ENCODE measurements at regions not wholly inside any gene's neighbourhood (a gene's known extent, or its start where the extent isn't known, plus 50 kb on each side); places are given as distances from the start of the nearest gene placed in this dataset.
A peak's percentile ranks its signal among the peaks of the same experiment; 100 is the strongest.

GRCh38 chr20:39105551-39105950, 143.4 kb downstream of the DHX35 start:
- DNase-seq (ENCODE audit: low spot score): peak; percentile 17

GRCh38 chr20:39103732-39104131, 141.6 kb downstream of the DHX35 start:
- DNase-seq (ENCODE audit: low spot score): no peak

DNA sequence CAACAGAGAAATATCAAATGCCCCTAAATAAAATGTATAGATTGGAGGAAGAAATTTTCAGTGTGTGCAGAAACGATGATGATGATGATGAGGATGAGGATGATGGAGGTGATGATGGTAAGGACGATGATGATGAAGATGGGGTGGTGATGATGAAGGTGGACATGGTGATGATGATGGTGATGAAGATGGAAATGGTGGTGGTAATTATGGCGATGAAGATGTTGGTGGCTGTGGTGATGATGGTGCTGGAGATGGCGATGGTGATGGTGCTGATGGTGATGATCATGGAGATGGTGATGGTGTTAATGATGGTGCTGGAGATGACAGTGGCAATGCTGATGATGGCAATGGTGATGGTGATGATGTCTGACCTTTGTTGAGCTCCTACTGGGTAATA, 141.2 kb downstream of the DHX35 start:
- DNase-seq (ENCODE audit: low spot score): no peak

DNA sequence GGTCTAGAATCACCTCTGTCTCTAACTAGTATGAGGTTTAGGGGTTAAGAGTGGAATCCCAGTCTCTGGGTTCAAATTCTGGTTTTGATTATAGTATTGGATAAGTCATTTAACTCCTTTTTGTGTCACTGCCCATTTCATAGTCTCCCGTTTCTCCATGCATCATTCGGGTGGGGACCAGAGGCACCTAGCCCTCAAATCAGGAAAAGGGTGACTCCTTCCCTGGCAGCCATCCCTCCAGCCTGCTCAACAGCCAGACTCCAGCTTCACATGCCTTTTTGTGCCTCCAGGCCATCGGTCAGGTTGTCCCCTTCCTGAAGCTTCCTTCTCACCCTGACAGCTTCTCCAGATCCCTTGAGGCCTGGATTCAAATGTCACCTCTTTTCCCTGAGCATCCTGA, 139.8 kb downstream of the DHX35 start:
- DNase-seq (ENCODE audit: low spot score): no peak

- DNase-seq (ENCODE audit: low spot score): no peak
Observed at GRCh38 chr20:39100691-39101090, 138.5 kb downstream of the DHX35 start.

- no peak for DNase-seq (ENCODE audit: low spot score)
Observed at GRCh38 chr20:39097889-39098288, 135.7 kb downstream of the DHX35 start.

DNA sequence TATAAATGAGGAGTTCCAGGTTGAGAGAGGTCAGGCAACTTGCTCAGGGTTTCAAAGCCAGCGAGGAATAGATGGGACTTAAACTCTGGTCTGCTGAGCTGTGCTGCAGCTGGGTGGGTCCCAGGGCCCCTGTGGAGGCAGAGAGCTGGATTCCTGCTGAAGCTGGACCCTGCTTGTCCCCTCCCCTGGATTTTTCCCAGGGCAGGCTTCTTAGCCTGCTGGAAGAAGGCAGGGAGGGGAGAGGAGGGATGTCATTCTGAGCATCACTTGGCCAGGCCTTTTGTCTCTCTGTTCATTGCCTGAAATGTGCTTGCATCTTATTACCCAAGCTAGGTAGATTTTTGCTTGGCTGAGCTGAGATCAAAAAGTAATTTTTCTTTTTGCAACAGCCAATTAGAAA, 133.7 kb downstream of the DHX35 start:
- DNase-seq (ENCODE audit: low spot score): no peak

DNA sequence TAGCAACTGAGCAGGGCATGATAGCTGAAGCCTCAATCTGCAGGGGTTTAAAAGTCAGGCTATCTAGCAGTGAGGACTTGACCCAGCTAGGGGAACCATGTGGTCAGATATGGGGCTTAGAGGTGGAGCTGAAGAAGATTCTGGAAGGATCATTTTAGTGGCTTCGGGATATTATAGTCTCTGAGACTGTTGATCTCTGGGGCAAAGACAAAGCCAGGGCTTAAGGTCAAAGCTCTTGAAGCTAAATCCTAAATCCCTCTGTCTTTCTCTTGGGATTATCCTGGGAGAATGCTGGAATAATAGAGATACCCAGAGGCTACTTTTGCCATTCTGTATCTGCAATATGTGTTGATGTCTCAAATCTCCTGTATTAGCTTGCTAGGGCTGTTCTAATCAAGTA, 132.2 kb downstream of the DHX35 start:
- no peak for DNase-seq (ENCODE audit: low spot score)

- DNase-seq (ENCODE audit: low spot score): no peak
Observed at GRCh38 chr20:39092733-39093410, 130.7 kb downstream of the DHX35 start.

GRCh38 chr20:39090906-39091305, 128.8 kb downstream of the DHX35 start:
- no peak for DNase-seq (ENCODE audit: low spot score)

- DNase-seq (ENCODE audit: low spot score): no peak
Observed at GRCh38 chr20:39089797-39090196, 127.7 kb downstream of the DHX35 start.

Data from activated CD4-positive, alpha-beta T cell treated with anti-CD3 and anti-CD28 coated beads, Interleukin-2, Interleukin-4, amounts not matched to agents 100 ng/mL and 50 ng/mL, durations not matched to agents 16 hours and 8 hours (primary cell).